ENCODE measurements at regions not wholly inside any gene's neighbourhood (a gene's known extent, or its start where the extent isn't known, plus 50 kb on each side); places are given as distances from the start of the nearest gene placed in this dataset.
A peak's percentile ranks its signal among the peaks of the same experiment; 100 is the strongest.

- intact Hi-C loops (cut with DNase I; ENCODE audit: low total_unique reads), result no loop called here
- H3K27ac ChIP-seq, result no peak overlapping the region
- TF ChIP-seq POLR2A (IDR thresholded peaks at IDR 0.05), result no peak
- TF ChIP-seq CTCF (IDR thresholded peaks at IDR 0.05), result no peak
- H3K36me3 ChIP-seq, result no peaks in the 10 kb centered on the region
- no peaks in the 10 kb centered on the region for H3K9me3 ChIP-seq
- no peak overlapping the region for H3K4me3 ChIP-seq
- H3K4me1 ChIP-seq, result no peaks in the 10 kb centered on the region
- DNase-seq, result no peak
- no peaks in the 10 kb centered on the region for H3K27me3 ChIP-seq
Observed at GRCh38 chr5:74212336-74212735, 428.2 kb downstream of the ENC1 start.

- intact Hi-C loops (cut with DNase I; ENCODE audit: low total_unique reads), result no loop called here
- TF ChIP-seq POLR2A (IDR thresholded peaks at IDR 0.05) (no peak), CTCF (IDR thresholded peaks at IDR 0.05) (no peak)
- H3K36me3 ChIP-seq, result no peaks in the 10 kb centered on the region
Observed at GRCh38 chr5:74209571-74209970, 431.0 kb downstream of the ENC1 start.

GRCh38 chr5:74206579-74207550 lies 433.7 kb downstream of the ENC1 start:
- no peaks in the 10 kb centered on the region for H3K36me3 ChIP-seq
- peak; percentile 55 to 58 for DNase-seq
- no peaks in the 10 kb centered on the region for H3K4me1 ChIP-seq
- no peaks in the 10 kb centered on the region for H3K9me3 ChIP-seq
- H3K4me3 ChIP-seq, result no peak overlapping the region
- H3K27me3 ChIP-seq, result no peaks in the 10 kb centered on the region
- intact Hi-C loops (cut with DNase I; ENCODE audit: low total_unique reads), result no loop called here
- peak overlapping the region in 1 of 2 donors; percentile 39 for H3K27ac ChIP-seq
- TF ChIP-seq CTCF (IDR thresholded peaks at IDR 0.05), result no peak
- TF ChIP-seq POLR2A (IDR thresholded peaks at IDR 0.05), result no peak

More at GRCh38 chr5:74209571-74209970, 431.0 kb downstream of the ENC1 start:
- Histone ChIP-seq H3K27me3 (no peaks in the 10 kb centered on the region), H3K9me3 (no peaks in the 10 kb centered on the region), H3K4me3 (no peak overlapping the region), H3K4me1 (no peaks in the 10 kb centered on the region), H3K27ac (no peak overlapping the region)
- no peak for DNase-seq

GRCh38 chr5:74205767-74206578 lies 434.6 kb downstream of the ENC1 start:
- H3K27ac ChIP-seq, result no peak overlapping the region
- H3K4me1 ChIP-seq, result no peaks in the 10 kb centered on the region
- no peak for DNase-seq
- no peak for TF ChIP-seq CTCF (IDR thresholded peaks at IDR 0.05)
- TF ChIP-seq POLR2A (IDR thresholded peaks at IDR 0.05), result no peak
- no peaks in the 10 kb centered on the region for H3K9me3 ChIP-seq
- H3K27me3 ChIP-seq, result no peaks in the 10 kb centered on the region
- H3K36me3 ChIP-seq, result no peaks in the 10 kb centered on the region
- intact Hi-C loops (cut with DNase I; ENCODE audit: low total_unique reads), result no loop called here
- H3K4me3 ChIP-seq, result no peak overlapping the region

All from uterus (tissue), 3 donors.